ENCODE measurements at regions not wholly inside any gene's neighbourhood (a gene's known extent, or its start where the extent isn't known, plus 50 kb on each side); places are given as distances from the start of the nearest gene placed in this dataset.

GRCh38 chr4:176422511-176422910 lies 102.7 kb downstream of the SPCS3 start:
- no peak overlapping the region for H3K4me3 ChIP-seq (ENCODE audit: low read length)
- no peak for DNase-seq (ENCODE audit: low read depth)

GRCh38 chr4:176425035-176425434 lies 105.3 kb downstream of the SPCS3 start:
- H3K4me3 ChIP-seq (ENCODE audit: low read length): no peak overlapping the region
- no peaks in the 10 kb centered on the region for H3K27me3 ChIP-seq (replicated peaks; ENCODE audit: control insufficient read depth, insufficient read depth, low read length)
- no peak overlapping the region for H3K9ac ChIP-seq (ENCODE audit: low read length)
- peak; percentile 29 for DNase-seq (ENCODE audit: low read depth)
- no peaks in the 10 kb centered on the region for H3K36me3 ChIP-seq (ENCODE audit: control insufficient read depth, insufficient read depth, low read length, severe bottlenecking)
- peaks cover 3% of the 10 kb centered on the region for H3K4me1 ChIP-seq (ENCODE audit: control insufficient read depth, insufficient read depth, low read length)
- no peaks in the 10 kb centered on the region for H3K9me3 ChIP-seq (ENCODE audit: control insufficient read depth, low read length)

More at GRCh38 chr4:176422511-176422910, 102.7 kb downstream of the SPCS3 start:
- Histone ChIP-seq H3K27me3 (replicated peaks; ENCODE audit: control insufficient read depth, insufficient read depth, low read length) (no peaks in the 10 kb centered on the region), H3K4me1 (ENCODE audit: control insufficient read depth, insufficient read depth, low read length) (peaks cover 3% of the 10 kb centered on the region), H3K9ac (ENCODE audit: low read length) (no peak overlapping the region), H3K9me3 (ENCODE audit: control insufficient read depth, low read length) (no peaks in the 10 kb centered on the region), H3K36me3 (ENCODE audit: control insufficient read depth, insufficient read depth, low read length, severe bottlenecking) (no peaks in the 10 kb centered on the region)

GRCh38 chr4:176432811-176433540 lies 113.2 kb downstream of the SPCS3 start:
- Histone ChIP-seq H3K4me3 (ENCODE audit: low read length) (no peak overlapping the region), H3K4me1 (ENCODE audit: control insufficient read depth, insufficient read depth, low read length) (peaks cover 10% of the 10 kb centered on the region), H3K27me3 (replicated peaks; ENCODE audit: control insufficient read depth, insufficient read depth, low read length) (no peaks in the 10 kb centered on the region), H3K36me3 (ENCODE audit: control insufficient read depth, insufficient read depth, low read length, severe bottlenecking) (no peaks in the 10 kb centered on the region), H3K9ac (ENCODE audit: low read length) (no peak overlapping the region), H3K9me3 (ENCODE audit: control insufficient read depth, low read length) (no peaks in the 10 kb centered on the region)
- no peak for DNase-seq (ENCODE audit: low read depth)

GRCh38 chr4:176433983-176434382 lies 114.2 kb downstream of the SPCS3 start:
- DNase-seq (ENCODE audit: low read depth): no peak

GRCh38 chr4:176435901-176436292 lies 116.1 kb downstream of the SPCS3 start:
- DNase-seq (ENCODE audit: low read depth): peak; percentile 9
- Histone ChIP-seq H3K27me3 (replicated peaks; ENCODE audit: control insufficient read depth, insufficient read depth, low read length) (no peaks in the 10 kb centered on the region), H3K4me1 (ENCODE audit: control insufficient read depth, insufficient read depth, low read length) (peaks cover 10% of the 10 kb centered on the region), H3K4me3 (ENCODE audit: low read length) (no peak overlapping the region), H3K9ac (ENCODE audit: low read length) (no peak overlapping the region), H3K9me3 (ENCODE audit: control insufficient read depth, low read length) (no peaks in the 10 kb centered on the region), H3K36me3 (ENCODE audit: control insufficient read depth, insufficient read depth, low read length, severe bottlenecking) (no peaks in the 10 kb centered on the region)

More at GRCh38 chr4:176433983-176434382, 114.2 kb downstream of the SPCS3 start:
- Histone ChIP-seq H3K9me3 (ENCODE audit: control insufficient read depth, low read length) (no peaks in the 10 kb centered on the region), H3K9ac (ENCODE audit: low read length) (no peak overlapping the region), H3K36me3 (ENCODE audit: control insufficient read depth, insufficient read depth, low read length, severe bottlenecking) (no peaks in the 10 kb centered on the region), H3K27me3 (replicated peaks; ENCODE audit: control insufficient read depth, insufficient read depth, low read length) (no peaks in the 10 kb centered on the region), H3K4me3 (ENCODE audit: low read length) (no peak overlapping the region), H3K4me1 (ENCODE audit: control insufficient read depth, insufficient read depth, low read length) (peaks cover 10% of the 10 kb centered on the region)

- Histone ChIP-seq H3K36me3 (ENCODE audit: control insufficient read depth, insufficient read depth, low read length, severe bottlenecking) (no peaks in the 10 kb centered on the region), H3K4me1 (ENCODE audit: control insufficient read depth, insufficient read depth, low read length) (peaks cover 10% of the 10 kb centered on the region), H3K4me3 (ENCODE audit: low read length) (no peak overlapping the region), H3K27me3 (replicated peaks; ENCODE audit: control insufficient read depth, insufficient read depth, low read length) (no peaks in the 10 kb centered on the region), H3K9ac (ENCODE audit: low read length) (no peak overlapping the region), H3K9me3 (ENCODE audit: control insufficient read depth, low read length) (no peaks in the 10 kb centered on the region)
- peak; percentile 21 for DNase-seq (ENCODE audit: low read depth)
These were observed 116.7 kb downstream of the SPCS3 start for GRCh38 chr4:176436293-176436973.

GRCh38 chr4:176437756-176438155 lies 118.0 kb downstream of the SPCS3 start:
- Histone ChIP-seq H3K4me1 (ENCODE audit: control insufficient read depth, insufficient read depth, low read length) (peaks cover 14% of the 10 kb centered on the region), H3K9ac (ENCODE audit: low read length) (no peak overlapping the region), H3K27me3 (replicated peaks; ENCODE audit: control insufficient read depth, insufficient read depth, low read length) (no peaks in the 10 kb centered on the region), H3K36me3 (ENCODE audit: control insufficient read depth, insufficient read depth, low read length, severe bottlenecking) (no peaks in the 10 kb centered on the region), H3K9me3 (ENCODE audit: control insufficient read depth, low read length) (no peaks in the 10 kb centered on the region), H3K4me3 (ENCODE audit: low read length) (no peak overlapping the region)
- DNase-seq (ENCODE audit: low read depth): peak; percentile 7

- Histone ChIP-seq H3K4me3 (ENCODE audit: low read length) (no peak overlapping the region), H3K9me3 (ENCODE audit: control insufficient read depth, low read length) (no peaks in the 10 kb centered on the region), H3K4me1 (ENCODE audit: control insufficient read depth, insufficient read depth, low read length) (peaks cover 20% of the 10 kb centered on the region), H3K27me3 (replicated peaks; ENCODE audit: control insufficient read depth, insufficient read depth, low read length) (no peaks in the 10 kb centered on the region), H3K9ac (ENCODE audit: low read length) (no peak overlapping the region), H3K36me3 (ENCODE audit: control insufficient read depth, insufficient read depth, low read length, severe bottlenecking) (no peaks in the 10 kb centered on the region)
- DNase-seq (ENCODE audit: low read depth): peak; percentile 83
These were observed 118.6 kb downstream of the SPCS3 start for GRCh38 chr4:176438401-176438800.

GRCh38 chr4:176439611-176440010 lies 119.8 kb downstream of the SPCS3 start:
- H3K4me1 ChIP-seq (ENCODE audit: control insufficient read depth, insufficient read depth, low read length): peaks cover 32% of the 10 kb centered on the region
- H3K4me3 ChIP-seq (ENCODE audit: low read length): no peak overlapping the region
- H3K9me3 ChIP-seq (ENCODE audit: control insufficient read depth, low read length): no peaks in the 10 kb centered on the region
- H3K9ac ChIP-seq (ENCODE audit: low read length): no peak overlapping the region
- DNase-seq (ENCODE audit: low read depth): no peak
- no peaks in the 10 kb centered on the region for H3K36me3 ChIP-seq (ENCODE audit: control insufficient read depth, insufficient read depth, low read length, severe bottlenecking)
- H3K27me3 ChIP-seq (replicated peaks; ENCODE audit: control insufficient read depth, insufficient read depth, low read length): no peaks in the 10 kb centered on the region

- H3K27me3 ChIP-seq (replicated peaks; ENCODE audit: control insufficient read depth, insufficient read depth, low read length): no peaks in the 10 kb centered on the region
- no peaks in the 10 kb centered on the region for H3K36me3 ChIP-seq (ENCODE audit: control insufficient read depth, insufficient read depth, low read length, severe bottlenecking)
- H3K9ac ChIP-seq (ENCODE audit: low read length): no peak overlapping the region
- no peak for DNase-seq (ENCODE audit: low read depth)
- H3K4me3 ChIP-seq (ENCODE audit: low read length): no peak overlapping the region
- H3K9me3 ChIP-seq (ENCODE audit: control insufficient read depth, low read length): no peaks in the 10 kb centered on the region
- peaks cover 32% of the 10 kb centered on the region for H3K4me1 ChIP-seq (ENCODE audit: control insufficient read depth, insufficient read depth, low read length)
These were observed 120.9 kb downstream of the SPCS3 start for GRCh38 chr4:176440698-176441097.

- Histone ChIP-seq H3K4me3 (ENCODE audit: low read length) (no peak overlapping the region), H3K9ac (ENCODE audit: low read length) (no peak overlapping the region), H3K9me3 (ENCODE audit: control insufficient read depth, low read length) (no peaks in the 10 kb centered on the region), H3K36me3 (ENCODE audit: control insufficient read depth, insufficient read depth, low read length, severe bottlenecking) (no peaks in the 10 kb centered on the region), H3K4me1 (ENCODE audit: control insufficient read depth, insufficient read depth, low read length) (peaks cover 25% of the 10 kb centered on the region), H3K27me3 (replicated peaks; ENCODE audit: control insufficient read depth, insufficient read depth, low read length) (no peaks in the 10 kb centered on the region)
- no peak for DNase-seq (ENCODE audit: low read depth)
These were observed 121.8 kb downstream of the SPCS3 start for GRCh38 chr4:176441594-176441993.

Data from adipocyte (in vitro differentiated cells).